GM20000 (cell line): ENCODE measurements at regions not wholly inside any gene's neighbourhood (a gene's known extent, or its start where the extent isn't known, plus 50 kb on each side); places are given as distances from the start of the nearest gene placed in this dataset.

Experiments used
- DNase-seq: peaks from one replicate; pipeline ENCODE4 v3.0.0; 2012; ENCODE audit warnings: low spot score
- TF ChIP-seq, protein P1 (sequence below): IDR thresholded peaks from 2 replicates; pipeline ENCODE4 v1.5.1; 2012; ENCODE audit warnings: mild to moderate bottlenecking, control low read depth; ENCODE audit errors: extremely low read depth, missing control alignments

DNA sequence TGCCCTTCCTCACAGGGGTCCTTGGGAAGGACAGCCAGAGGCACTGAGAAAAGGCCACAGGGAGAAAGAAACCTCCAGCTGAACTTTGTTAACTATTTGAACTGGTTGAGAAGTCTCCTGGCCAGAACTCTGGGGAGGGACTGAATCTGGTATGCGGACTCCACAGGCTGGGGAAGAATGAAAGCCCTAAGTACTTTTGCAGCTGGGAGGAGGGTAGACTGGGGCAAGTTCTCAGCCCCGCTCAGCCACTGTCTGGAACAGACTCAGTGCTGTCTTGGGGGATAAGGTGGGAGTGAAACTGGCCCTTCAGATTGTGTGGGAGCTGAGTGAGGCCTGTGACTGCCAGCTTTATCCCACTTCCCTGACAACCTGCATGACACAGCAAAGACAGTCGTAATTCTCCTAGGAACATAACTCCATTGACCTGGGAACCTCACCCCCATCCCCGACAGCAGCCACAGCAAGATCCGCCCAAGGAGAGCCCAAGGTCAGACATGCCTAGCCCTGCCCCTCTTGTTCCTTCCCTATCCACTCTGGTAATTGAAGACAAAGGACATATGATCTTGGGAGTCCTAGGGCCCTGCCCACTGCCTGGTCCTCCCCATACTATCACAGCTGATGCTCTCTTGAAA lies 475.1 kb upstream of the CNTN5 start:
- TF ChIP-seq, protein P1, sequence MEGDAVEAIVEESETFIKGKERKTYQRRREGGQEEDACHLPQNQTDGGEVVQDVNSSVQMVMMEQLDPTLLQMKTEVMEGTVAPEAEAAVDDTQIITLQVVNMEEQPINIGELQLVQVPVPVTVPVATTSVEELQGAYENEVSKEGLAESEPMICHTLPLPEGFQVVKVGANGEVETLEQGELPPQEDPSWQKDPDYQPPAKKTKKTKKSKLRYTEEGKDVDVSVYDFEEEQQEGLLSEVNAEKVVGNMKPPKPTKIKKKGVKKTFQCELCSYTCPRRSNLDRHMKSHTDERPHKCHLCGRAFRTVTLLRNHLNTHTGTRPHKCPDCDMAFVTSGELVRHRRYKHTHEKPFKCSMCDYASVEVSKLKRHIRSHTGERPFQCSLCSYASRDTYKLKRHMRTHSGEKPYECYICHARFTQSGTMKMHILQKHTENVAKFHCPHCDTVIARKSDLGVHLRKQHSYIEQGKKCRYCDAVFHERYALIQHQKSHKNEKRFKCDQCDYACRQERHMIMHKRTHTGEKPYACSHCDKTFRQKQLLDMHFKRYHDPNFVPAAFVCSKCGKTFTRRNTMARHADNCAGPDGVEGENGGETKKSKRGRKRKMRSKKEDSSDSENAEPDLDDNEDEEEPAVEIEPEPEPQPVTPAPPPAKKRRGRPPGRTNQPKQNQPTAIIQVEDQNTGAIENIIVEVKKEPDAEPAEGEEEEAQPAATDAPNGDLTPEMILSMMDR: no peak

DNA sequence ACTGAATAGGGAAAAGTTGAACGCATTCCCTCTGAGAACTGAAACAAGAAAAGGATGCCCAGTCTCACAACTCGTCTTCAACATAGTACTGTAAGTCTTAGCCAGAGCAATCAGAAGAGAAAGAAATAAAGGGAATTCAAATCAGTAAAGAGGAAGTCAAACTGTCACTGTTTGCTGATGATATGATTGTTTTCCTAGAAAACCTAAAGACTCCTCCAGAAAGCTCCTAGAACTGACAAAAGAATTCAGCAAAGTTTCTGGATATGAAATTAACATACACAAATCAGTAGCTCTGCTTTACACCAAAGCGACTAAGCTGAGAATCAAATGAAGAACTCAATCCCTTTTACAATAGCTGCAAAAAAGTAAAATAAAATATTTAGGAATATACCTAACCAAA lies 471.2 kb upstream of the CNTN5 start:
- TF ChIP-seq, protein P1: no peak
- no peak for DNase-seq

More for the DNA sequence above, 475.1 kb upstream of the CNTN5 start:
- DNase-seq: no peak

DNA sequence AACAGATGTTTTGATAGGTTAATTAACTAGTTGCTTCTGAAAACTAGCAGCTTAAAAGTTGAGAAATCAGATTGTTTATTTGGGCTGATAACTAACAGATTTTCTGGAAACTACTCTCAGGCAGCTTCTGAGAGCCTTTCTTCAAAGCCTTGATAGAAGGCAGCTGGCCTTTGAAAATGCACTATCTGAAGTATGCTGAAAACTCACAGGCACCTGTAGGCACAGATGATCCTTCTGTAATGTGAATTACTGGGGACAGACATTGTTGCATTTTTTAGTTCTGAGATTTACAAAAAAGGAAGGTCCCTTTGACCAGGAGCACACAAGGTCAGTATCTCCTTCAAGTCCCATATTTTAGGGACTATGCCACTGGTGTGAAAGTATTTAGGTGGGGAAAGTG lies 460.8 kb upstream of the CNTN5 start:
- TF ChIP-seq, protein P1: no peak
- no peak for DNase-seq

DNA sequence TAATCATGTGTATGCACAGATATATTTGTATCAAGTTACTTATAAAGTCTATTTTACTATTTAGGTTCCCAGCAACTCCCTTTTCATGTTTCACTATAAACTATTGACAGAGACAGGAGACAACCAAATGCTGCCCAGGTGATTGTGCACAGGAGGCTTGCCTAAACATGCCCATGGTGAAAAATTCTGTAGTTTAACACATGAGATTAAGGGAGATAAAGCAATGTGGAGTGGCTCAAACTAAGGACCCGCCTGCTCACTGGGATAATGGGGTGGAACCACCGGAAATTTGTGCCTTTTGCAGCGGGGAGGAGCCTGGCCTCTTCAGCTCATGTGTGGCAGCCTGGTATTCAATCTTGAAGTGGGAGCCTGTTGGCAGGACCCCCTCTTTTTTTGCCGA lies 459.5 kb upstream of the CNTN5 start:
- no peak for DNase-seq
- TF ChIP-seq, protein P1: no peak

DNA sequence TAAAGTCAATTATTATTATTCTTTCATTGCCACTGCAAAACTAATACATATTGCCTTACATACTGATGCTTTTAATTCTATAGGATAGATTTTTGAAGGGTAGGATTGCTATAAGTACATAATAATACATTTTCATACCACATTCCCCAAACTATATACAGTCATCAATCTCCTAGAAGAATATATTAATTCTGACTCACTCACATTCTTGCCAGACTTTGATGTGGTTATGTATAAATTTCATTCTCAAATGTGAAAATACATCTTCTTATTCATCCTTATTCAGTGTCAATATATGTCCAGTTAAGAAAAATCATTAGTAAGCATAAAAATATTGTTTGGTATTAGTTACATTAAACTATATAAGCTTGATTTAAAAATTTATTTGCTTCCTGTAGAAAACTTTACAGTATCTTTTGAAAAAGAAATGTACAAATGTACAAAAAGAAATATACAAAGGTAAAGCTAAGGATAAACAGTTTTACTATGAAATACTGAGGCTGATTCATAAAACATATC lies 458.8 kb upstream of the CNTN5 start:
- no peak for DNase-seq
- TF ChIP-seq, protein P1: no peak

DNA sequence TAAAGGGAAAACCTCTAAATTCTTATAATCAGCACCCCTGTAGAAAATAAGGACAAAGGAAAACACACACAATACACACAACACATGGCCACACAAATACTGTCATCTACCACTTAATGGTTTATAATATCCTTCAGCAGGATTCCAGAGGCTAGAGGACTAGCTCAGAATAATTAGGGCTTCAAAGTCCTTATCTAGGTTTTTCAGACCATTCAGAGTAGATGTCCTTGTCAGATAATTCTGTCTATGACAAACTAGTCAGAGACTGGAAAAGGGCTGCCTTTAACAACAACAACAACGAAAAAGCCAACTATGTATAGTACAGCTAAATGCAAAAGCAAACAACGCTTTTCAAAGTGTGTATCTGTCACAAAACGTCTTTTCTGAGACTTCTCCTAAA lies 456.5 kb upstream of the CNTN5 start:
- DNase-seq: no peak
- TF ChIP-seq, protein P1: no peak

DNA sequence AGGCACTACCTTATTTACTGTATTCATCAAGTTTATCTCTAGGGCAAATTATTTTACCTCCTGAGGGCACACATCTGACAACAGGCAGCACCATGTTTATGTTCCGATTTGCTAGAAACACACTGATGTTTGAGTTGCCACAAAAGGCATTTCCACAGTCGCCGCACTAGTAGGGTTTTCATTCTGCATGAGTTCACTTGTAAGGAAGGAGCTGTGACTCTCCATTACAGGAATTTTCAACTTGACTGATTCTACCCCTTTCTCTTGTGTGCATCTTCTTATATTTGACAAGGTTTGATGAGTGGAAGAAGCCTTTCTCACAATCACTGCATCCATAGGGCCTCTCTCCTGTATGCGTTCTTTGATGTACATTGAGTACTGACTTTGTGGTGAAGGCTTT lies 455.9 kb upstream of the CNTN5 start:
- TF ChIP-seq, protein P1: no peak
- DNase-seq: no peak
